ENCODE measurements at regions not wholly inside any gene's neighbourhood (a gene's known extent, or its start where the extent isn't known, plus 50 kb on each side); places are given as distances from the start of the nearest gene placed in this dataset.

- no peak for TF ChIP-seq CTCF (IDR thresholded peaks at IDR 0.05; ENCODE audit: insufficient read depth, low read depth, low read length)
- no peak for TF ChIP-seq EZH2 (IDR thresholded peaks at IDR 0.05; ENCODE audit: insufficient read depth, low read length)
Measured at GRCh38 chr5:15322421-15322820, 177.6 kb upstream of the FBXL7 start.

Measured in astrocyte (in vitro differentiated cells and primary cell).